ENCODE measurements at regions not wholly inside any gene's neighbourhood (a gene's known extent, or its start where the extent isn't known, plus 50 kb on each side); places are given as distances from the start of the nearest gene placed in this dataset.

DNA sequence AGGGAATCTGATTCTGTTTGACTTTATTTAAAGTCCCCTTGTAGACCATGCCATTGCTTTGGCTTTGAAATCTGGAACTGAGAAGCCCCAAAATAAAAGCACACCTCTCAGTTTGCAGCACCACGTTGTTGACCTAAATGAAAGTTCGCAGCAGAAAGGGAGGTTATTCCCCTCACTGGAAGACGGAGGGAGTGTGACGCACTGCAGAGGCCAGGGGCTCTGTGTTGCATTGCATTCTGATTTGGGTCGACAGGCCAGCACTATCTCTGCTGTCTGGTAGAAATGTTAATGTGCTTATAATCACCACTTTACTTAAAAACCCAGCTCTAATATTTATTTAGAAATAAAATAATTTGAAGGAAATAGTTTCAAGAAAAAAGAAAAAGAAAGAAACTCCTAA, 675.2 kb upstream of the NR5A2 start:
- intact Hi-C loops (cut with DNase I) = no loop called here
- no peak for DNase-seq

GRCh38 chr1:199353906-199354305, 673.6 kb upstream of the NR5A2 start:
- intact Hi-C loops (cut with DNase I) = no loop called here
- DNase-seq = no peak

DNA sequence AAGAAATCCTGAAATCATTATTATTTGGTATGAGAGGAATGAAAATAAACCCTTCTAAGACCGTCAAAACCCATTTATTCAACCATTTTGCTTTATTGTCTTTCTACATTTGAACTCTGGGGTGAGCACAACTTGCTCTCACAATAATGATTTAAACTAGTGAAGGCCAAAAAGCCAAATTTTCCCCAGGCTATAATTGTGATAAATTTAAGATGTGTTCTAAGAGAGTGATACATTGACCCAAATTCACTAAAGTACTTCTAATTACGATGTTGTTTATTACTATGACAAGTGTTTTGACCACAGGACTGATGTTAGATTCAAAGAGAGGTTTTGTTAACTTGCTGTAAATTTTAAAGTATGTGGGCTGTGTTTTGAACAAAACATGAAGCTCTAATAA, 670.9 kb upstream of the NR5A2 start:
- DNase-seq = no peak
- intact Hi-C loops (cut with DNase I) = no loop called here

DNA sequence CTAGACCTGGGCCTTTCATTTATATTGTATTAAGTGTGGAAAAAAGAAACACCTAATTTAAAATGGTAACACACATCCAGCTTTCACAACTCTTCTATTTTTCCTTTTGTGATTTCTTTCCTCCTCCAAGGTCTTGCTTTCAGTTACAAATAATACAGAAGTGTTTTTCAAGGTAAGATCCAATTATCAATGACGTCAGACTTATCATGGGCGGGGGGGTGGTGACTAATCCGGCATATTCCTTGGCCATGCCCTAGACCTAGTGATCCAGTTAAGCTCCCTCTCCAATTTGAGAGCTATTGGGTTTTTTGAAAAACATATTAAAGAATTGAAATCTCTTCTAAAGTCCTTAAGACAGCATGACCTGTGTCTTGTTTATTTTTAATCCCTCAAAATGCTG, 669.9 kb upstream of the NR5A2 start:
- intact Hi-C loops (cut with DNase I) = no loop called here
- DNase-seq = no peak

DNA sequence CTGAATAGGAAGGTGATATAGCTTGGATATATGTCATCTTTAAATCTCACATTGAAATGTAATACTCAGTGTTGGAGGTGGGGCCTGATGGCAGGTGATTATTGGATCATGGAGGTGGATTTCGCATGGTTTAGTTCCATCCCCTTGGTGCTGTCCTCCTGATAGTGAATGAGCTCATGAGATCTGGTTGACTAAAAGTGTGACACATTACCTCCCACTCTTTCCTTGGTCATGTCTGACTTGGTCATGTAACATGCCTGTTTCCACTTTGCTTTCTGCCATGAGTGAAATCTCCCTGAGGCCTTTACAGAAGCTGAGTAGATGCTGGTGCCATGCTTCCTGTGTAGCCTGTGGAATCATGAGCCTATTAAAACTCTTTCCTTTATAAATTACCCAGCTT, 664.5 kb upstream of the NR5A2 start:
- intact Hi-C loops (cut with DNase I) = no loop called here
- DNase-seq = no peak

DNA sequence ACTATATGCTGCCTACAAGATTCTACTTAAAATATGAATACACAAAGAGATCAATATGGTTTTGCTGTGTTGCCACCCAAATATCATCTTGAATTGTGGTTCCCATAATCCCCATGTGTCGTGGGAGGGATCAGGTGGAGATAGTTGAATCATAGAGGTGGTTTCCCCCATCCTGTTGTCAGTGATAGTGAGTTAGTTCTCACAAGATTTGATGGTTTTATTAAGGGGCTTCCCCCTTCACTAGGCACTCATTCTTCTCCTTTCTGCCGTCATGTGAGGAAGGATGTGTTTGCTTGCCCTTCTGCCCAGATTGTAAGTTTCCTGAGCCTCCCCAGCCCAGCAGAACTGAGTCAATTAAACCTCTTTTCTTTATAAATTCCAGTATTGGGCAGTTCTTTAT, 654.4 kb upstream of the NR5A2 start:
- intact Hi-C loops (cut with DNase I) = no loop called here
- no peak for DNase-seq

DNA sequence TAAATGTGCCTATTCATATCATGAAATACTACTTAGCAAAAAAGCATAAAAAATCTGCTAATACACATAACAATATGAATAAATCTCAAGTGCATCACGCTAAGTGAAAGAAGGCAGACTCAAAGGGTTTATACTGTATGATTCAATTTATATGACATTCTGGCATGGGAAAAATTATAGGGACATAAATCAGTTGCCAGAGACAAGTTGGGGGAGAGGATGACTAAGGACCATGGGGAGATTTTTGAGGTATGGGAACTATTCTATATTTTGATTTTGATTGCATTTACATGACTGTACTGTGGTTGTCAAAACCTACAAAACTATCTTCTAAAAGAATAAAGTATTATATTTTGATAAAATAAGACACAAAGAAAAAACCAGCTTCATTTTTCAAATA, 650.3 kb upstream of the NR5A2 start:
- intact Hi-C loops (cut with DNase I) = no loop called here
- DNase-seq = no peak

- no peak for DNase-seq
- intact Hi-C loops (cut with DNase I) = no loop called here
Observed at GRCh38 chr1:199383793-199384192, 643.7 kb upstream of the NR5A2 start.

GRCh38 chr1:199394856-199395255, 632.7 kb upstream of the NR5A2 start:
- intact Hi-C loops (cut with DNase I) = no loop called here
- DNase-seq = no peak

DNA sequence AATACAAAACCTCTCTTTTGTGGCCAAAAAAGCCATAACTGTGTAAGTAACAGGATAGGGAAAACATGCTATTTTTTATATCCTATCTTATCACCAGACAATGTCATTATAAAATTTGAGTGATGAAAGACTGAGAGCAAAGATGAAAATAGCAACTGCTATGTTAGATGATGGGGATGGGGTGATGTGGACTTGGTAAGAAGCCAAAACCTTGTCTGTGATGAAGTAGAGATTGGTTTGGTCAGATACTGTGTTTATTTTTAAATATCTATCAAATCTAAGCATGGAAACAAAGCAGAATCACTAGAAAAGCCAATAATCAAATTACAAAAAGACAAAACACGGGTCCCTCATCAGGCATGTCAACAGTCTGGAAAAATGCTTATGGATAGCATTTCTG, 631.1 kb upstream of the NR5A2 start:
- no peak for DNase-seq

DNA sequence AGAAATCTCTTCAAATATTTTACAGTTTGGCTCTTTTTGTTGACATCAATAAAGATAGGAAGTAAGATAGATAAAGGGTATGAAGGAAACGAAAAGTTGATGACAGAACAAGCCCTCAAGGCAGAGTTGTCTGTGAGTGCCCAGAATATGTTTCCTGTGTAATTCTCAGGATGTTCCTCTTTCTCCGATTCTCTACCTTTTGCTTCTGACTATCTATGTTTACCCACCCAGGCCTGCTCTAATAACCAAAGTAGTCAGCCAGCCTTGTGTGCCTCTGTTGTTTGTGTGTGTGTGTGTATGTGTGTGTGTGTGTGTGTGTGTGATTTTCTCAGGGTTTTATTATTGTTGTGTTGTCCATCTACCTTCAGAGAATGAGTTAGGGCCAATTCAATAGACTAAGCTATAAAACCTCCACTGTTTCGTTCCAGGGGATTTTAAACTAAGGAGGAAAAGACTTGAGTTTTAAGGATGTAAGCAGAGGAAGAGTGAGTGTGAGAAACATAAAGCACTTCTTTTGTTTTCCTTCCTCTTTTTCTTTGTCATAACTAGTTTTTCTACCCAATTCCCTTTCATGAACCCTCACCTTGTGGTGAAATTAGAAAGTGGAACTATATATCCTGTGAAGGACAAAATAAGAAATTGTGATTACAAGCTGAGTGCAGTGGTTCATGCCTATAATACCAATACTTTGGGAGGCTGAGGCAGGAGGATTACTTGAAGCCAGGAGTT, 627.4 kb upstream of the NR5A2 start:
- no peak for DNase-seq
- intact Hi-C loops (cut with DNase I) = no loop called here

More for the DNA sequence above, 631.1 kb upstream of the NR5A2 start:
- intact Hi-C loops (cut with DNase I) = no loop called here

GRCh38 chr1:199403531-199404116, 623.9 kb upstream of the NR5A2 start:
- no peak for DNase-seq
- intact Hi-C loops (cut with DNase I) = no loop called here

DNA sequence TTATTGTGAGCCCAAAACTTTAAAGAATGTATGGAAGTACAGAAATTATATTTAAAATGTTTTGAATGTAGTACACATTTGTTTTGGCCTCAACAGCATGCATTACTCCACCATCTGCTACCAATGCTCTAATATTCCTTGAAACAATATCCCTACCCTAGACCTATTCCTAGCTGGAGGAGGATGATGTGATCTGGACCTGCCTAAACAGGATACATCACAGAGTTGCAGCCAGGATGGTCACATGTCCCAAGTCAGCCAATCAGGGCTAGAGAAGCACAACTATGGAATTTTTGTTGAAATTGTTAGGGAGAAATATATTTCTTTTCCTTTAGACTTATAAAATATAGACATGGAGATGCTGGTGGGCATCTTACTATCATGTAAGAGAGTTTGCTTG, 623.3 kb upstream of the NR5A2 start:
- intact Hi-C loops (cut with DNase I) = no loop called here
- no peak for DNase-seq

DNA sequence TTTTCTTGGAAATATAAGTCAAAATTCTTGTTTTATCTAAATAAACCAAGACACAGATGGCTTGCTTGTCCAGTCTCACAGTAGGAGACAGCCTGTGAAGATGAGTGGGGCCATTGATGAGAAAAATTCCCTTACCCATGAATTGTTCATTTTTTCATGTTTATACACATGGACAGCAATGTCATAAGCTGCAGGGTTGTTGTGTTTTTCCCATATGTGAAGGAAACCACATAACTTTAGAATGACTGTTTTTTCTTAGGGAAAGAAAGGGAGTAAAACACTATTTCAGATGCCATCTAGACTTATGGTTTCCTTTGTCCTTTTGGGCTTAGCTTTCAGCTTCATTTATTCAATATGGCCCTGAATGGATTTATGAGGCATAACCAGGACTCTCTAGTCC, 622.5 kb upstream of the NR5A2 start:
- DNase-seq = no peak
- intact Hi-C loops (cut with DNase I) = no loop called here

GRCh38 chr1:199405634-199406196, 621.8 kb upstream of the NR5A2 start:
- intact Hi-C loops (cut with DNase I) = no loop called here
- no peak for DNase-seq

DNA sequence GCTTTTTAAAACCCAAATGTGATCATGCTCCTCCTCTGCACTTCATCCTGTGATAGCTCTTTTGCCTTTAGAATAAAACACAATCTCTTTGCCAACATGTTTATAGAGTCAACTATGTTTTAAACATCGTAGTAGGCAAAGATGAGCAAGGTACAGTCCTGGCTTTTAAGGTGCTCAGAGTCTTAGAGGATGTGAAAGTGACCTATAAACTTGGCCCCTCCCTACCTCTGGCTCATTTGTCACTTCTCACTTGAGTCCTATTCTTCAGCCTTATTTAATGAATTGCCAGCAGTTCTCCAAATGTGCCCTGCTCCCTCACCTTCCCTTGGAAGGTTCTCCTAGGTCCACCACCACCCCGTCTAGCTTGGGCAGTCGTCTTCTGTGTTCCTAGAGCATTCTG, 617.0 kb upstream of the NR5A2 start:
- no peak for DNase-seq
- intact Hi-C loops (cut with DNase I) = no loop called here

DNA sequence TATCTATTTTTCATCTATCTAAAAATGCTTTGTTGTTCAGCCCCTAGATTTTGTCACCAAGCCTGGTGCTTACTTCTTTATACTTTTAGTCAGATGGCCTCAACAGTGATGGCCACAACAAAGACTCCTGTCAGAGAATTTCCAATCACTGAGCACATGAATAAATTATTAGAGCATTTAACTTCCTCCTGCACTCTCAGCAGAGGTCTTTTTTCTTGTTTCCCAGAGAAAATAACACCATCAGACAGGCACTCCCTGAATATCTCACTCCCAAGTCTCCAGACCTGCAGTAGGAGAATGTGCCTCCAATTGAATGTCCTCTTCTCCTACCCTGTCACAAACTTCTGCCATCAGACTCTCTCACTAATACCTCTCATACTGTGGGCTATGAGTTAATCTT, 616.0 kb upstream of the NR5A2 start:
- no peak for DNase-seq
- intact Hi-C loops (cut with DNase I) = no loop called here

DNA sequence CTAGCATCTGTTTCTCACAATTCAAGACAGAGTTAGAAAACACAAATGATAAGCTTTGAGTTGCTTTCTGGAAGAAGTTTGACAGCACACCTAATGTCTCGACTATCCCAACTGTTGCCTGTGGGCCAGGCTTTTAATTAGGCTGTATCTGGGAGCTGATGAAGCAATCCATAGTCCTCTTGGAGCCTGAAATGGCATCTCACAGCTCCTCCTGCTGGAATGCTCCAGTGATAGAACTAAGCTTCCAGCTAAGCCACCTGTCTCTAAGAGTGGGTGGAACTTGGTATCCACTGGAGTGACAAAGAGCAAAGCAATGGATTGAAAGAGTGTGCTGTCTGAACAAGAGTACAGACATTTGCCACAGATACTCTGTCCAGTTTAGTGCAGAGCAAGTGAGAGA, 605.3 kb upstream of the NR5A2 start:
- intact Hi-C loops (cut with DNase I) = no loop called here
- DNase-seq = no peak

- intact Hi-C loops (cut with DNase I) = no loop called here
- DNase-seq = peak in 2 of 10 donors; percentile 64 to 70
Observed at GRCh38 chr1:199447906-199448305, 579.6 kb upstream of the NR5A2 start.

DNA sequence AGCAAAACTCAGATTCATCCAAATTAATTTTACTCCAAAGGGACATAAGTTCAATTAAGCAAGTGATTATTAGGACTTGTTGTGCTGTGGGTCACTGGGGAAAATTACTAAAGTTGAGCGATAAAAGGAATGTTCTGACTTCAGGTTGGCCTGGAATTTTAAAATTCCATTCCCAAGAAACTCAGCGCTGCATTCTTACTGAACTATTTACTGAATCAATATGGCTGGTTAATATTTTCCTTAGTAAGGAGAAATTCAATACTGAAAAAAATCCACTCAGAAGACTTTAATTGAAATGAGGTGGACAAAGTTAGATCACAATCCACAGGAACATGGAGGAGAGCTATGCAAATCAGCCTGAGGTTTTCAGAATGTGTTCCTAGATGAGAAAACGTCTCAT, 578.9 kb upstream of the NR5A2 start:
- intact Hi-C loops (cut with DNase I) = no loop called here
- DNase-seq = no peak

DNA sequence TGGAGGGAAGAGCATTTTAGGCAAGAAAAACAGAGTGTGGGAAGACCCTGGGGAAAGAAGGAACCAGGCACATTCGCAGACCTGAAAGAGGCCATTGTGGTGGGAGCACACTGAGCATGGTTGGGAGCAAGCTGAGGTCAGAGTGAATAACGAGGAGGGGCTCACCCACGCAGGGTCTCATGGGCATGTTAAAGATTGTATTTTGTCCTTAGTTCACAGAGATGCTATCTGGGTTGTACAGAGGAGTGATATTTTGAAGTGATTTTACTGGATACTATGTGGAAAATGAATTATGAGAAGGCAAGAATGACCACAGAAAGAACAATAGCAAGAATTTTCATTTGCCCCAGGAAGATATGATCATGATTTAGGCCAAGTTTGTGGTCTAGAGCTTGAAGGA, 578.3 kb upstream of the NR5A2 start:
- DNase-seq = no peak
- intact Hi-C loops (cut with DNase I) = no loop called here

- DNase-seq = no peak
- intact Hi-C loops (cut with DNase I) = no loop called here
Observed at GRCh38 chr1:199449681-199450080, 577.8 kb upstream of the NR5A2 start.

Measured in posterior cingulate gyrus (tissue), 11 donors.